NCI-H345 treated with DMSO at 0.1 percent for 48 hours (cell line): ENCODE measurements at regions not wholly inside any gene's neighbourhood (a gene's known extent, or its start where the extent isn't known, plus 50 kb on each side); places are given as distances from the start of the nearest gene placed in this dataset.
"Not testable (repeated sequence)": the region's sequence is repeated elsewhere in the genome, so short reads cannot be mapped to it uniquely, and the experiment has no call there.

ENCODE experiments used
- DNase-seq: peaks from one replicate; lab custom pipeline; 2025; ENCODE audit not compliant: unreplicated experiment; lab: John Stamatoyannopoulos, UW

- DNase-seq = no peak
These were observed 126.5 kb upstream of the PALM2AKAP2 start for GRCh38 chr9:109653470-109653869.

GRCh38 chr9:109663978-109664377 is 116.0 kb upstream of the PALM2AKAP2 start:
- DNase-seq = not testable (repeated sequence)

- DNase-seq = not testable (repeated sequence)
These were observed 114.3 kb upstream of the PALM2AKAP2 start for GRCh38 chr9:109665736-109666135.

- no peak for DNase-seq
These were observed 98.7 kb upstream of the PALM2AKAP2 start for GRCh38 chr9:109681301-109681700.

GRCh38 chr9:109682227-109682626 is 97.8 kb upstream of the PALM2AKAP2 start:
- no peak for DNase-seq

GRCh38 chr9:109683521-109683920 is 96.5 kb upstream of the PALM2AKAP2 start:
- DNase-seq = no peak

- DNase-seq = no peak
These were observed 90.3 kb upstream of the PALM2AKAP2 start for GRCh38 chr9:109689701-109690100.

- DNase-seq = no peak
These were observed 81.0 kb upstream of the PALM2AKAP2 start for GRCh38 chr9:109699019-109699418.

- no peak for DNase-seq
These were observed 75.5 kb upstream of the PALM2AKAP2 start for GRCh38 chr9:109704546-109704945.

- DNase-seq = no peak
These were observed 74.5 kb upstream of the PALM2AKAP2 start for GRCh38 chr9:109705515-109705914.

- no peak for DNase-seq
These were observed 72.6 kb upstream of the PALM2AKAP2 start for GRCh38 chr9:109707355-109707754.

GRCh38 chr9:109708451-109708945 is 71.5 kb upstream of the PALM2AKAP2 start:
- DNase-seq = no peak

- DNase-seq = no peak
These were observed 70.1 kb upstream of the PALM2AKAP2 start for GRCh38 chr9:109709866-109710265.

- DNase-seq = no peak
These were observed 69.2 kb upstream of the PALM2AKAP2 start for GRCh38 chr9:109710830-109711229.

GRCh38 chr9:109715344-109715743 is 64.7 kb upstream of the PALM2AKAP2 start:
- no peak for DNase-seq

GRCh38 chr9:109716631-109717030 is 63.4 kb upstream of the PALM2AKAP2 start:
- DNase-seq = no peak

GRCh38 chr9:109717342-109717741 is 62.7 kb upstream of the PALM2AKAP2 start:
- DNase-seq = no peak

GRCh38 chr9:109718861-109719260 is 61.1 kb upstream of the PALM2AKAP2 start:
- DNase-seq = no peak

- DNase-seq = no peak
These were observed 59.0 kb upstream of the PALM2AKAP2 start for GRCh38 chr9:109721001-109721400.

- no peak for DNase-seq
These were observed 58.0 kb upstream of the PALM2AKAP2 start for GRCh38 chr9:109722007-109722406.

- no peak for DNase-seq
These were observed 56.2 kb upstream of the PALM2AKAP2 start for GRCh38 chr9:109723781-109724180.

GRCh38 chr9:109725460-109725859 is 54.5 kb upstream of the PALM2AKAP2 start:
- no peak for DNase-seq

GRCh38 chr9:109726119-109726518 is 53.9 kb upstream of the PALM2AKAP2 start:
- no peak for DNase-seq
